ENCODE measurements at regions not wholly inside any gene's neighbourhood (a gene's known extent, or its start where the extent isn't known, plus 50 kb on each side); places are given as distances from the start of the nearest gene placed in this dataset.

DNA sequence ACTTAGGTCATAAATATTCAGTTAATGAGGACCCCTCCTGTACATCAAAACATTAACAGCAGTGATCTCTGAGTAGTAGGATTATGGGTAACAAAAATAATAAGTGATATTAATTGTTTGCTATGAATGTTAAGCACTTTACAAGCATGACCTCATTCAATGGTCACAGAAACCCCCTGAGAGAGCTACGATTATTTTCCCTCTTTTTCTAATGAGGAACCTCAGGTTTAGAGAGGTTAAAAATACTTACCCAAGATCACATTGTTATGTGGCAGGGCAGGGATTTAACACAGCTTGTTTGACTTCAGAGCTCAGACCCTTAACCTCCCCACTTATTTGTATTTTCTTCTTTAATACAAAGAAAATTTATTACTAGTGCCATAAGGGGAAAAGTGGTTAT is 228.2 kb downstream of the TBL1XR1 start:
- Histone ChIP-seq H3K36me3 (ENCODE audit: insufficient read depth) (no peaks in the 10 kb centered on the region), H3K4me1 (ENCODE audit: insufficient read depth) (no peaks in the 10 kb centered on the region), H3K4me3 (ENCODE audit: low read depth, low read length) (no peak overlapping the region), H3K27ac (ENCODE audit: low read depth) (no peak overlapping the region)
- WGBS: 38% methylated on average over 1 of the region's 1 CpG
- no peak for DNase-seq (ENCODE audit: extremely low spot score)

DNA sequence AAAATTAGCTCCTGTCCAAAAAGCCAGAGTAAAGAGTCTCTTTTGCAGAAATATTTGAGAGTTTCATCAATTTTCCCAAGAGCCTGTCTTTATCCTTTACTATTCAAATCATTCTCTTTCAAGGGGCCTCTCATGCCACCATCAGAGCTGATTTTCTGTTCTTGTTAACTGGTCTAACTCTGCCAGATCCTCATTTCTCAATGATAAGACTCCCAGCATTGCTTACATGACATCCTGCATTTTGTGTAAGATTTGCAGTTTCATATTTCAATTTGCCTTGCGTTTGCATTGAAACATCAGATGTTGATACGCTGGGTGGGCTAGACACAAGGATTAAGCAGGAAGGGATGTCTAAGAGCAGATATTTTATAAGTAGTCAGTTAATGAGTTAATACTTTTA is 228.7 kb downstream of the TBL1XR1 start:
- Histone ChIP-seq H3K36me3 (ENCODE audit: insufficient read depth) (no peaks in the 10 kb centered on the region), H3K27ac (ENCODE audit: low read depth) (no peak overlapping the region), H3K4me1 (ENCODE audit: insufficient read depth) (no peaks in the 10 kb centered on the region), H3K4me3 (ENCODE audit: low read depth, low read length) (no peak overlapping the region)
- WGBS: 74% methylated on average over 2 of the region's 2 CpGs
- DNase-seq (ENCODE audit: extremely low spot score): no peak

GRCh38 chr3:176967522-176967921 is 229.8 kb downstream of the TBL1XR1 start:
- Histone ChIP-seq H3K27ac (ENCODE audit: low read depth) (no peak overlapping the region), H3K4me1 (ENCODE audit: insufficient read depth) (no peaks in the 10 kb centered on the region), H3K36me3 (ENCODE audit: insufficient read depth) (no peaks in the 10 kb centered on the region), H3K4me3 (ENCODE audit: low read depth, low read length) (no peak overlapping the region)
- DNase-seq (ENCODE audit: extremely low spot score): no peak
- WGBS: 84% methylated on average over 3 of the region's 3 CpGs

DNA sequence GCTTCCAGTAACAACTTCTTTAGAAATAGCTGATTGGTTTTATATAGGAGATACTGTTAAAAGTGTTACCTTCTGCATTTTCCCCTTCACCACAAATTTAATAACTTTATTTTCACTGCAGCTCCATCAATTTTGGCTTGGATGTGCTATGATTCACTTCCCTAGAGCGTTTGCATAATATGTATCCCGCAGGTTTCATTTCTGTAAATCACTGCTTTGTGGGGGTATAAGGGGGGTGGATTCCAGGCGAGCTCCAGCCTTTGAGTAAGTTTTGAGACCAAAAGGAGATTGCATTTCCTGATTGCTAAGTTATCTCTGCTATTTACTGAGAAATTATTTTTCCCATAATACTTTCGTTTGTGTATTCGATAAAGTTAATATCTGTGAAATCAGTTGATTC is 232.6 kb downstream of the TBL1XR1 start:
- DNase-seq (ENCODE audit: extremely low spot score): no peak
- no peaks in the 10 kb centered on the region for H3K36me3 ChIP-seq (ENCODE audit: insufficient read depth)
- H3K4me1 ChIP-seq (ENCODE audit: insufficient read depth): no peaks in the 10 kb centered on the region
- H3K4me3 ChIP-seq (ENCODE audit: low read depth, low read length): no peak overlapping the region
- WGBS: 87% methylated on average over 5 of the region's 5 CpGs
- H3K27ac ChIP-seq (ENCODE audit: low read depth): no peak overlapping the region

DNA sequence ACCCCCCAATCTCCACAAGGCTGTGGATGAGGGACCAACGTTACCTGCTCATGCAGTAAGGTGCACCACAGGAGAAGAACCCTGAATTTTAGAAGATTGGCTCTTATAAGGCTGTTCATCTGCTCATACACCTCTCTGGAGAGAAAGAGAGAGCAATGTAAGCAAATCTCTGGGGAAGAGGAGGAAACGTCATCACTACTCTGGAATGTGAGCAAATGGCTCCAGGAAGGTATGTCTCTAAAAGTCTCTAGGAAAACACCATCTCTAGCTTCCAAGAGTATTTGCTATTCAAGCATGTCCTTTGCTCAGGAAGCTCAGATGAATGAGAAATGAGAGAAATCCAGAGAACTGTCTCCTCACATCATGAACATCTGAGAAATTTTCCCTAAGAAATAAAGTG is 235.4 kb downstream of the TBL1XR1 start:
- Histone ChIP-seq H3K27ac (ENCODE audit: low read depth) (no peak overlapping the region), H3K4me3 (ENCODE audit: low read depth, low read length) (no peak overlapping the region), H3K36me3 (ENCODE audit: insufficient read depth) (no peaks in the 10 kb centered on the region), H3K4me1 (ENCODE audit: insufficient read depth) (no peaks in the 10 kb centered on the region)
- DNase-seq (ENCODE audit: extremely low spot score): no peak
- WGBS: 82% methylated on average over 2 of the region's 2 CpGs

- Histone ChIP-seq H3K4me1 (ENCODE audit: insufficient read depth) (no peaks in the 10 kb centered on the region), H3K4me3 (ENCODE audit: low read depth, low read length) (no peak overlapping the region), H3K36me3 (ENCODE audit: insufficient read depth) (no peaks in the 10 kb centered on the region), H3K27ac (ENCODE audit: low read depth) (no peak overlapping the region)
- no peak for DNase-seq (ENCODE audit: extremely low spot score)
- WGBS: 96% methylated on average over 10 of the region's 10 CpGs
Observed at GRCh38 chr3:176959867-176960266, 237.4 kb downstream of the TBL1XR1 start.

DNA sequence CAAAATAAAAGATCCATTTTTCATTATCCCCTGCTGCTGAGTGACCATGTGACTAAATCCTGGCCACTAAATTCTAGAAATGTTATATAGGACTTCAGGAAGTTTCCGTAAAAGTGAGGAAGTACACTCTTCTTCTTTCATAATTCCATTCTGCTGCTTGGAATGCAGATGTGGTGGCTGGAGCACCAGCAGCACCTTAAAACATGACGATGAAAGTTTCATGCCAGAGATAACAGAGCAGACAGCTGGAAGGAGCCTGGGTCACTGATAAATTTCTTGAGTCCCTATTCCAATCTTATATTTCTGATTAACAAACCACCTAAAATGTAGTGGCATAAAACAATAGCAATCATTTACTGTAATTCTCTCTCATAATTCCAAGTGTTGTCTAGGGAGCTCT is 238.7 kb downstream of the TBL1XR1 start:
- H3K4me1 ChIP-seq (ENCODE audit: insufficient read depth): no peaks in the 10 kb centered on the region
- no peaks in the 10 kb centered on the region for H3K36me3 ChIP-seq (ENCODE audit: insufficient read depth)
- no peak overlapping the region for H3K27ac ChIP-seq (ENCODE audit: low read depth)
- WGBS: 91% methylated on average over 2 of the region's 2 CpGs
- no peak for DNase-seq (ENCODE audit: extremely low spot score)
- H3K4me3 ChIP-seq (ENCODE audit: low read depth, low read length): no peak overlapping the region

GRCh38 chr3:176954517-176954916 is 242.8 kb downstream of the TBL1XR1 start:
- no peaks in the 10 kb centered on the region for H3K36me3 ChIP-seq (ENCODE audit: insufficient read depth)
- no peak for DNase-seq (ENCODE audit: extremely low spot score)
- WGBS: 94% methylated on average over 2 of the region's 2 CpGs
- H3K27ac ChIP-seq (ENCODE audit: low read depth): no peak overlapping the region
- no peaks in the 10 kb centered on the region for H3K4me1 ChIP-seq (ENCODE audit: insufficient read depth)
- H3K4me3 ChIP-seq (ENCODE audit: low read depth, low read length): no peak overlapping the region

DNA sequence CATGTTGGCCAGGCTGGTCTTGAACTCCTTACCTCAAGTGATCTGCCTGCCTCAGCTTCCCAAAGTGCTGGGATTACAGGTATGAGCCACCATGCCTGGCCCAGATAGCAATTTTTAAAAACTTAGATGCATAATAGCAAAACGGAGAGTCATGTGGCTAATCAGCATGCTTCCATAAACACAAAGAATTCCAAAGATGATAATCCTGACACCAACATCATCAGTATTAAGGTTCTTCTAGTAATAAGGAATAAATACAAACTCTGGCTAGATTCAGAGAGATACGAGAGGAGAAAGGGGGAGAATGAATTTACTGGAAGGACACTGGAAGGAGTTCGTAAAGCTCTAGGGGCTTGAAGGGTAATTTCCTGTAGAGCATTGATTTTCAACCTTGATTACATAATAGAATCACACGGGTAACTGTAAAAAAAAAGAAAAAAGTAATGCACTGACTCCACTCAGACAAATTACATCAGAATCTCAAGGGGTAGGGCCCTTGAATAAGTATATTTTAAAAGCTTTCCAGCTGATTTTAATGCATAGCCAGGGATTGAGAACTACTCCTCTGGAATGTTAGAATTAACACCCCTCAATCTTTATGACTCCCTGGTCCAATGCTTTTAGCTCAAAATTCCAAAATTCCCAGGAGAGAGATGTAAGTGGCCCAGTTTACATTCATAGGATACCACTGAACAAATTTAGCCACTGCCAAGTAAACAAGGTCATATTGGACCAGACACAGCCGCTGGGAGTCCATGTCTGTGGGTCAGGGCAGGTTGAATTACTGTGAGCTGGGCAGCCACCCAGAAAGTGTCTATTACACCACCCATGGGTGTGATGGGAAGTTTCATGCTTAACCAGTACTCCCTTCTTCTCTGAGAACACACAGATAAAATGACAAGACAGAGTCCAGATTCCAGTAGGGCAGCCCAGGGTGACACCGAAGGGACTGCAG is 243.9 kb downstream of the TBL1XR1 start:
- Histone ChIP-seq H3K27ac (ENCODE audit: low read depth) (no peak overlapping the region), H3K36me3 (ENCODE audit: insufficient read depth) (no peaks in the 10 kb centered on the region), H3K4me3 (ENCODE audit: low read depth, low read length) (no peak overlapping the region), H3K4me1 (ENCODE audit: insufficient read depth) (no peaks in the 10 kb centered on the region)
- WGBS: 38% methylated on average over 6 of the region's 6 CpGs
- no peak for DNase-seq (ENCODE audit: extremely low spot score)

DNA sequence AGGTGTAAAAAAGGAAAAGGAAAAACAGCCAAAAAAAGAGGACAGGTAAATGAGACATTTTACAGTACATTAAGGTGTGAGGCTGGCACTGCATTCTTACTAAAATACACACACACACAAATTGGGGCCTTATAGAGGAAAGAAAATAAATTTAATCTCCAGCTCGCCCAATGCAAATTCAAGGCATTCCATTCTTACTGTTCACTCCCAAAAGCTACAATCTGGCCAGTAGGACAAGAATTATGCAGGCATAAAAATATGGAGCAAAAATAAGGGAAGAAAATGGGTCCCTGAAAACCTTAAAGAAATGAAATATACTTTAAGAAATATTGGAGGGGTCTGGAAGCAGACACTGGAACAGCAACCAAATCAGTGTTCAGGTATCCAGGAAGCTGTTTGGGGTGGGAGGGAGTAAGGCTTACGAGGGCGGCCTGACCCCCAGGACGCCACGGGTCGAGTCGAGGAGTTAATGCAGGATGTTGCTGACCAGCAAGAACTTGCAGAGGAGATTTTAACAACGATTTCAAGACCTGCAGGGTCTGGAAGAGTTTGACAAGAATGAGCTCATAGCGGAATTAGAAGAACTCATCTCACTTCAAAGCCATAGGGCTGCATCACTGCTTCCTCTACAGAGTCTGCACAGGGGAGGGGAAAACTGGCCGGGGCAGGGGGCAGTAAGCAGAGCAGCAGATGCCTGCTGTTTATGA is 245.5 kb downstream of the TBL1XR1 start:
- no peak for DNase-seq (ENCODE audit: extremely low spot score)
- H3K4me1 ChIP-seq (ENCODE audit: insufficient read depth): no peaks in the 10 kb centered on the region
- no peak overlapping the region for H3K4me3 ChIP-seq (ENCODE audit: low read depth, low read length)
- 58% methylated on average over 10 of the region's 10 CpGs for WGBS
- no peak overlapping the region for H3K27ac ChIP-seq (ENCODE audit: low read depth)
- no peaks in the 10 kb centered on the region for H3K36me3 ChIP-seq (ENCODE audit: insufficient read depth)

GRCh38 chr3:176951144-176951543 is 246.1 kb downstream of the TBL1XR1 start:
- Histone ChIP-seq H3K4me1 (ENCODE audit: insufficient read depth) (no peaks in the 10 kb centered on the region), H3K36me3 (ENCODE audit: insufficient read depth) (no peaks in the 10 kb centered on the region), H3K4me3 (ENCODE audit: low read depth, low read length) (no peak overlapping the region), H3K27ac (ENCODE audit: low read depth) (no peak overlapping the region)
- DNase-seq (ENCODE audit: extremely low spot score): no peak
- 92% methylated on average over 3 of the region's 3 CpGs for WGBS

DNA sequence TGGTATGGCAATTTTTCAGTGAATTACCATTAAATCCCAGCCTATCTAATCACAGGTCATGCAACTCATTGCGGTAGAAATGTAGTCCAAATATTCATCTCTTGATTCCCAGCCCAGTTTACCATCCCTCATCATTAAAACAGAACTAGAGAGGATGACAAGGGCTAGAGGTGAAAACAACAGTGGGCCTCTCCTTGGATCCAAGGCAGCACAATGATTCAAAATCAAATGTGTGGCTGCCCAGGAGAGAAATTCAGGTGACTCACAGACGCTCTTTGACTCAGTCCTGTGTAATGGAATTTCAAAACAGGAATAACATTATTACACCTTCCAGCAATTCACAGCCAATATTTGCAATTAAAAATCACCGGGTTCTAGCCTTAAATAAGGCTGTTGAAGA is 246.5 kb downstream of the TBL1XR1 start:
- 89% methylated on average over 3 of the region's 3 CpGs for WGBS
- no peak for DNase-seq (ENCODE audit: extremely low spot score)

GRCh38 chr3:176948151-176948550 is 249.1 kb downstream of the TBL1XR1 start:
- Histone ChIP-seq H3K4me1 (ENCODE audit: insufficient read depth) (no peaks in the 10 kb centered on the region), H3K36me3 (ENCODE audit: insufficient read depth) (no peaks in the 10 kb centered on the region), H3K27ac (ENCODE audit: low read depth) (no peak overlapping the region), H3K4me3 (ENCODE audit: low read depth, low read length) (no peak overlapping the region)
- DNase-seq (ENCODE audit: extremely low spot score): no peak
- 86% methylated on average over 2 of the region's 2 CpGs for WGBS

More for the DNA sequence above, 246.5 kb downstream of the TBL1XR1 start:
- Histone ChIP-seq H3K4me1 (ENCODE audit: insufficient read depth) (no peaks in the 10 kb centered on the region), H3K4me3 (ENCODE audit: low read depth, low read length) (no peak overlapping the region), H3K36me3 (ENCODE audit: insufficient read depth) (no peaks in the 10 kb centered on the region), H3K27ac (ENCODE audit: low read depth) (no peak overlapping the region)

DNA sequence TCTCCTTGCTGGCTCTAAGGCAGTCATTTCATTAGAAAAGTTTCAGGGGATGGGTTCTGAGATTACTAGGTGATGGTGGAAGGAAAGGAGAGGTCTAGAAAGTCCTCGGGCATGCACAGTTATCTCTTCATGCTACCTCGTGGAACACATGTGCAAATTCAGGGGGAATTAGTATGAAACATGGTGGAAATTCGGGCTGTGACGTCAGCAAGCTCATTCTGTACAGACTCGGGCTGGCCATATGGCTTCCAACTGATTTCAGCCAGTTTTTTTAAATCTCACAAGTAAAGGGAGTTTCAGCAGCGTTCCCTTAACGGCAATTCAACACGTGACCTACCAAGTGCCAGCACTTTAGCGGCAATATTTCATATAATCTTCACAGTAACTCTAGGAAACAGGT is 251.1 kb downstream of the TBL1XR1 start:
- WGBS: 86% methylated on average over 9 of the region's 9 CpGs

More for the DNA sequence above, 251.1 kb downstream of the TBL1XR1 start:
- H3K4me3 ChIP-seq (ENCODE audit: low read depth, low read length): no peak overlapping the region
- H3K36me3 ChIP-seq (ENCODE audit: insufficient read depth): no peaks in the 10 kb centered on the region
- H3K27ac ChIP-seq (ENCODE audit: low read depth): no peak overlapping the region
- no peak for DNase-seq (ENCODE audit: extremely low spot score)
- H3K4me1 ChIP-seq (ENCODE audit: insufficient read depth): no peaks in the 10 kb centered on the region
